T follicular helper cell (primary cell): ENCODE measurements at regions not wholly inside any gene's neighbourhood (a gene's known extent, or its start where the extent isn't known, plus 50 kb on each side); places are given as distances from the start of the nearest gene placed in this dataset.

Experiments used
- DNase-seq: peaks from one replicate; pipeline ENCODE4 v3.0.0-alpha.2; 2020; ENCODE audit warnings: low read depth

- no peak for DNase-seq
Observed at GRCh38 chr5:125393221-125393815, 646.9 kb upstream of the ZNF608 start.

DNA sequence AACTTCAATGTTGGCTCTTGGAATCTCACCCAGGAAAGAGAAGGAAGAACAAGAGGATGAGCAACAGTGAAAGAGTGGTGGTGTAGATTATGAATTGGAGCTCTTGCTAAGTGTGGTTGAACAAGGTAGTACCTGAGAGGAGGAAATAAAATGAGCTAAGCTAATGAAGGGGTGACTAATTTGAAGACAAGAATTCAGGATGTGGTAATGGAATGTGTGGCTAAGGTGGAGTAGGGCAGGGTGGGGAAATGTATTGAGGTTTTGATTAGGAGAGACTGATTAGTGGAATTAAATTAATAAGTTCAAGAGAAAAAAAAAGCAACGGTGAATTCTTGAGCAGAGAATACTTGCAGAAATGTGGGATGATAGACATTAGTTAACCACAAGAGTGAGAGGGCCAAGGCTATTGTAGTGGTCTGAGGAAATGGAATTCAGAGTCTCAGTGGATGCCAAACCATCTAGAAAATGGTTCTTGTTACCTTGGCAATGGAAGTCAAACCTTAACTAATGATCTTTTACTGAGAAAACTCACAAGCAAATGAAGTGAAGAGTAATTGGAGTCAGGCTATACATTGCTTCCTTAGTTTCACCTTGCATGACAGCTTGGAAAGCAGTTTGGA, 648.3 kb upstream of the ZNF608 start:
- DNase-seq: no peak

DNA sequence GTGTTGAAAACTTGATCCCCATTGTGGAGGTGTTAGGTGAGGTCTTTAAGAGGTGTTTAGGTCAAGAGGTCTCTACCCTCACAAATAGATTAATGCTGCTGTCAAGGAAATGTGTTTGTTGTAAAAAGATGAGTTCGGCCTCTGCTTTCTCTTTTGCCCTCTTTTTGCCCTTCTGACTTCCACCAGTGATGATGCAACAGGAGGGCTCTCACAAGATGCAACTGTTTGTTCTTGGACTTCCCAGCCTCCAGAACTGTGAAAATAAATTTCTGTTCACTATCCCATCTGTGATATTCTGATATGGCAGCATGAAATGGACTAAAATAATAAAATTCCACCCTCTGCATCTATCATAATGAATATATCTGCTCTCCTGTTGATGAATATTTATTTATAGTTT, 650.0 kb upstream of the ZNF608 start:
- DNase-seq: no peak

GRCh38 chr5:125398466-125398865, 652.0 kb upstream of the ZNF608 start:
- no peak for DNase-seq

DNA sequence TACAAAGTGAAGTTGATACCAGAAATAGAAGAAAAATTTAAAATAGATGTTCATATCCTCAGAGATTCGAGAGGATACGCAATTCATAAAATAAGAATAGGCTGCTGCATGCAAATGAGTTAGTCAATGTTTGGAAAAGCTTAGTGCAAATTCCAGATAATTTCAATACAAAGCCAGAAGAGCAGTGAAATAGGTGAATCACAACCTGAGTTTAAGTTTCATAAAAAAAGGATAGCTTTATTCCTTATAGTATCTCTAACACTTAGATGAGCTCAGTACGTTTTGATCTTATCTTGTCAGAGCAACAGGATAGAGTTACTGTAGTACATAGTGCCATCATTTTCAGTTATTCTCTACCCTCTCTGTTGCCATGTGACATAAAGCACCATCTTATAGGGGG, 653.4 kb upstream of the ZNF608 start:
- DNase-seq: no peak

DNA sequence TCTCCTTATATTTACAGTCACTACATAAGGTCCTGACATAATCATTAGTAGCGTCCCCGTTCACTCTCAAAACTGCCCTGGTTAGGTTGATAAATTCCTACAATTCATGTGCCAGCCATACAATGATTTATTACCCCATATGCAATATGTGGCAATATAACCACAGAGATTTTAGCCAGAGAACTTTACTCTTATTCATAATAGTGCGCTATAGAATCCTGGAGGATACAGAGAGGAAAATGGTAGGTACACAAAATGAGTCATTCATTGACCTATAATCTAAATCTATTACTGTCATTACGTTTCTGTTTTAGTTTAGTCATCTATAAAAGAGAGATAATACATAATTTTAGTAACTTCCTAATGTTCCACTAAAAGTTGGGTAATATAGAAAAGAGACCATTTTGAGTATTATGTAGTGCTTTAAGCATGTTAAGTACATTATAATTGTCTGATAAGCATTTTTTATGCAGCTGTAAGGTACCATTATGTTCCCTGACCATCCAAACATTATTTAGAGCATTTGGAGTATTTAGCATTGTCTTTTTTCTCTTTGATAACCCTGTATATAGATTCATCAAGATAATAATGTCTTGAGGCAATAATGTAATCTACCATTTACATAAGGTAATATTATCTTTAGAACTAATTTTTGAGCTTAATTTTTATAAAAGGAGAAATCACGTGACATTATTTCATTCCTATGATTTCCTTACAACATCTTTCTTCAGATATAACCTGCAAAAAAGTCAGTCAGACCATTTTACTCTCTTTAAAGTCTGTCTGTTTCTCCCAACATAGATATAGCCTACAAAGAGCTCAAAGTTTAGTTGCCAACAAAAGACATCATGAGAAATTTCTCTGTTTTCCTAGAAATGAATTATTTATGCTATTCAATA, 655.5 kb upstream of the ZNF608 start:
- DNase-seq: no peak

DNA sequence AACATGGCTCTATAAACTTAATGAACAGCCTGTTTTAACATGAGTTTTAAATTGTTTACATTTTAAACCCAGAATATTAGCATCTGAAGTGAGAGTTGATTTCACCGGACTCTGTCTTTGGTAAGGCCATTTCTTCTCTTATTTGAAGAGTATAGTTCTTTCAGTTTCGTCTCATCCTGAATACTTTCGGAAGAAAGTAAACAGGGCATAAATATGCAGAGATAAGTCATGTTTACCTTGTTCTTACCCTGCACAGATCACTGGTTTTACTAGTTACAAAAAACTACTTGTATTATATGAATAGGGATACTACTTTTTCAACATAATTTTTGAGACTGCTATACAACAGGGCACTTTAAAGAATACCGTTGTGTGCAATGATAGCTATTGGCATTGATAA, 656.3 kb upstream of the ZNF608 start:
- no peak for DNase-seq

- DNase-seq: no peak
Observed at GRCh38 chr5:125404056-125404455, 657.6 kb upstream of the ZNF608 start.

- no peak for DNase-seq
Observed at GRCh38 chr5:125408448-125409233, 662.2 kb upstream of the ZNF608 start.

- DNase-seq: no peak
Observed at GRCh38 chr5:125409234-125409860, 662.9 kb upstream of the ZNF608 start.

GRCh38 chr5:125409861-125410536, 663.6 kb upstream of the ZNF608 start:
- no peak for DNase-seq

DNA sequence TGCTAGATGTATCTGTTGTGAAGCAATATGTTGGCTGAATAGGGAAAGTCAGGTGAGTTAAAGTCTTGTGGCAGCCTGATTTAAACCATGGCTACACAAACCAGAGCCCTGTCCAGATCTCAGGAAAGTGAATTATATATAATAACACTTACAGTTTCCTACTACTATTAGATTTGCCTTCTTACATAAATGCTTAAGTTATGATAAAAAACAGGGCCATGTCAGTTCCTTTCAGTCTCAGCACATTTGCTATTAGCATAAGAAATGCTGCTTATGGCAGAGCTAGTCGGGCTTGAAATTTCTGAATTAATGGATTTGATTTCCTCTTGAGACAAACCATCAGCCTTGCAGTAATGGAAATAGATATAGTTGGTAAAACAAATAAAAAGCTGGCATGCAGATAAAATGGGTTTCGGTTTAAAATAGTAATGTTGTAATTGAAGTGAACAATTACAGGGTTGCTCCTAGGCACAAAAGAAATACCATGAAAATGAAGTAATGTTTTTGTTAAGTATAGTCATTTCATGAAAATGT, 664.2 kb upstream of the ZNF608 start:
- DNase-seq: no peak

DNA sequence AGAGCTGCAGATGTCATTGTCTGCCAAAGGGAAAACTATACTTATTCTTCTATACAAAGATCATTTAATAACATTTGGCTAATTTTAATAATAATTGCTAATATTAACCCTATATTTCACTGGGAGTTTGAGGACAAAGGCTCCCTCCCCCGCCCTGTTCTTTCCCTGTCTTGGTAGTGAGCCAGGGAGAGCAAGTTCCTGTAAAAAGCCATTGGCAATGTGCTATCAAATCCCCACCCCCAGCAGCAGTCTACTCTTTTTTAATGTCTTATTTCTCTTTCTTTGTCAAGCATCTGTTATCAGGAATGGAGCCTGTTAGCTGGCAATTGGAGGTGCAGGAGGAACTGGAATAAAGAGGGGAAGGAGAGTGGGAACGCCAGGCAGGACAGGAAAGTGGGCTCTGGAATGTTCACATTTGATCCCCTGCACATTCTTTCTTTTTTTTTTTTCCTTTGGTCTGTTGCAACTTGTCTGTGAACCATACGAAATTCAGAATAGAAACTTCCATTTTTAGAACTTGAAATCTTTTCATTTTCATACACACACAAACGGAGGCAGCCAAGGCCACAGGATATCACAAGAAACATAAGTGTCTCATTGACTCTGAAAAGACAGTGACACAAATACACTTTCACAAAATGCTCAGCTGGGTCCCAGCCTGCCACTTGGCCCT, 664.8 kb upstream of the ZNF608 start:
- DNase-seq: no peak

DNA sequence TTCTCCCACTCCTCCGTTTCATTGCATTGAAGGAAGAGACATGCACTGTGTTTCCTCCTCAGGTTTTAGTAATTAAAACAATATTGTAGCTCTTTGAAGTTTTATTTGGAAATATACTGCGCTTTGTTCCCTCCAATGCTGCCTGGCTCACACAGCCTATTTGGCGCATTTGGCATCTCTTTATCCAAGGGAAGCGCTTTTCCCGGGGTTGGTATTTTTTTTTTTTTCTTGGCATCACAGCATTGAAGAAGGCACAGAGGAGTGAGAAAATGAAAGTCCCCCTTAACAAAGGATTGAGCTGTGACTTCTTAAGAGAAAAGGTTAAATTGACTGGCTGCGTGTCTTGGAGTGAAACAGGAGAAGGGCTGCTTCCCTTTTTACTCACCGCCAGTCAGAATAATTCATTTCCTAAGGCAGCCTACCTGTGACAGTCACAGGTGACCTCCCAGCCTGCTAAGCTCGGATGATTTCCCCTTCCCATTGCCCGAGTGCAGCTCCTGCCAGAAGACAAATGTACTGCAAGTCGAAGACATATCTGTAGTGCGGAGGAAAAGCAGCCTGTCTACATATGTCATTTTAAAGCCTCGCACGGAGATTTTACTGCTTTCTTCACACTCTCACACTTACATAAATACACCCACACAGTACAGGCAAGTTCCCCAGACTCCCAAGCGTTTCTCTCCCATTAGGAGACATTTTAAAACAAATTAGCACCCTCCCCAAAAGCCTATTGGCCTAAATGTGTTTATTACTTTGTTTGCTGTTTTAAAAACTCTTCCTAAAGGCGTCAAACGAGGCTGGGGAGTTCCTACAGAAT, 665.5 kb upstream of the ZNF608 start:
- DNase-seq: no peak

DNA sequence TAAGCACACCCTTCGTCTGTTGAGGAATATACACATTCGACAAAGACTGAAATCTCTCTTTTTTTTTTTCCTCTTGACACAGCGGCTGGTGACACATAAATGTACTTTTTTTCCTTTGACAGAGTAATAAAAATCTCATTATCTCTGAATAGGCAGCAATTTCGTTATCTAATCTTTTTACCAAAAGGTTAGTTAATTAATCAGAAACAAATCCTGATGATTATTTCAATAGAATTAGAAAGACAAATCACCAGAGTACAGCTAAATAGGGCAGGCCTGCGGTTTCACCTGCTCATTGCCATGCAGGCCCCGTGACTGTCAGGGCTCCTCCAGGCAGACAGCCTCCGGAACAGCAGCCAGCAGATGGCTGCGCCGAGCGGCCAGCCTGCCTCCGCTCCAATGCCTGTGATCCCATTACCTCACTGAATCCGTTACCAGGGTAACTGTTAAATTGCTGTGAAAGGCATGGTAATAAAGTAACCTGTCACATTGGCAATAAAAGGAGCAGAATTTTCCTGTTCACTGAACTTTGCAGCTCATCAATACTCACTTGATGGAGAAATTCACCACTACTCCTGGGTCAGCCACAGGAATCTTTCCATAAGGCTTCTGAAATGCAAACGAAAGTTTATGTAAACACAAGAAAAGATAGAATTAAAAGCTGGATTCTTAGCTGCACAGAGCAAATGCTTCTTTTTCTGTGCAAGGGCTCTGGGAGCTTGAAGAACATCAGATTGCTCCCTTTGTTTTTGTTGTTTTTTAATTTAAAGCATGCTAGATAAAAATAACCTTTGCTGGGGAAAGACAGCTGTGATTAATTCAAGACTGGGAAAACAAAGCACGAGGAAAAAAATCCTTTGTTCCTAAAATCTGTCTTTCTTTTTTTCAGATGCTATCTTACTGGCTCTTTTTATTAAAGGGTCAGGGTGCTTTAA, 666.4 kb upstream of the ZNF608 start:
- no peak for DNase-seq

GRCh38 chr5:125413496-125414274, 667.2 kb upstream of the ZNF608 start:
- DNase-seq: no peak

- no peak for DNase-seq
Observed at GRCh38 chr5:125415126-125415525, 668.7 kb upstream of the ZNF608 start.

- DNase-seq: no peak
Observed at GRCh38 chr5:125416055-125416454, 669.6 kb upstream of the ZNF608 start.
